ENCODE measurements at regions not wholly inside any gene's neighbourhood (a gene's known extent, or its start where the extent isn't known, plus 50 kb on each side); places are given as distances from the start of the nearest gene placed in this dataset.
"Not testable (repeated sequence)": the region's sequence is repeated elsewhere in the genome, so short reads cannot be mapped to it uniquely, and the experiment has no call there.

- peak overlapping the region; percentile 19 for H3K4me2 ChIP-seq (ENCODE audit: low read depth, low read length, poor library complexity, severe bottlenecking)
- H3K9ac ChIP-seq (ENCODE audit: low read length): no peak overlapping the region
- no peaks in the 10 kb centered on the region for H3K9me2 ChIP-seq (replicated peaks; ENCODE audit: insufficient read depth, low read length)
- DNase-seq: no peak
- no peaks in the 10 kb centered on the region for H3K36me3 ChIP-seq (ENCODE audit: insufficient read depth, low read length)
- no peak overlapping the region for H3K4me3 ChIP-seq (ENCODE audit: low read length)
- H3K27ac ChIP-seq (ENCODE audit: low read length): no peak overlapping the region
- no peaks in the 10 kb centered on the region for H4K20me1 ChIP-seq (ENCODE audit: insufficient read depth, low read depth, low read length)
- H2AFZ ChIP-seq (ENCODE audit: low read length): no peak overlapping the region
- H3K79me2 ChIP-seq (ENCODE audit: low read length): no peaks in the 10 kb centered on the region
- H3K4me1 ChIP-seq (ENCODE audit: low read length): no peaks in the 10 kb centered on the region
- no peaks in the 10 kb centered on the region for H3K27me3 ChIP-seq (ENCODE audit: low read length)
- H3K9me3 ChIP-seq (ENCODE audit: low read length): peaks cover 3% of the 10 kb centered on the region; the same call in 1 of the 2 replicates
Measured at GRCh38 chr11:96524475-96524874, 134.7 kb downstream of the JRKL start.

GRCh38 chr11:96530473-96530872 lies 140.7 kb downstream of the JRKL start:
- H3K9ac ChIP-seq (ENCODE audit: low read length): no peak overlapping the region
- peaks cover 13% of the 10 kb centered on the region; the same call in 1 of the 2 replicates for H3K9me3 ChIP-seq (ENCODE audit: low read length)
- H3K36me3 ChIP-seq (ENCODE audit: insufficient read depth, low read length): no peaks in the 10 kb centered on the region
- H4K20me1 ChIP-seq (ENCODE audit: insufficient read depth, low read depth, low read length): no peaks in the 10 kb centered on the region
- H3K79me2 ChIP-seq (ENCODE audit: low read length): no peaks in the 10 kb centered on the region
- no peaks in the 10 kb centered on the region for H3K9me2 ChIP-seq (replicated peaks; ENCODE audit: insufficient read depth, low read length)
- no peak overlapping the region for H3K4me3 ChIP-seq (ENCODE audit: low read length)
- no peak overlapping the region for H3K4me2 ChIP-seq (ENCODE audit: low read depth, low read length, poor library complexity, severe bottlenecking)
- H3K27me3 ChIP-seq (ENCODE audit: low read length): no peaks in the 10 kb centered on the region
- H3K4me1 ChIP-seq (ENCODE audit: low read length): no peaks in the 10 kb centered on the region
- DNase-seq: no peak
- H3K27ac ChIP-seq (ENCODE audit: low read length): no peak overlapping the region
- no peak overlapping the region for H2AFZ ChIP-seq (ENCODE audit: low read length)

- Histone ChIP-seq H3K9ac (ENCODE audit: low read length) (no peak overlapping the region), H3K4me1 (ENCODE audit: low read length) (no peaks in the 10 kb centered on the region), H2AFZ (ENCODE audit: low read length) (no peak overlapping the region)
Measured at GRCh38 chr11:96538104-96538503, 148.3 kb downstream of the JRKL start.

GRCh38 chr11:96538622-96539021 lies 148.8 kb downstream of the JRKL start:
- no peak overlapping the region for H2AFZ ChIP-seq (ENCODE audit: low read length)
- no peak overlapping the region for H3K4me2 ChIP-seq (ENCODE audit: low read depth, low read length, poor library complexity, severe bottlenecking)
- peaks cover 7% of the 10 kb centered on the region; the same call in 1 of the 2 replicates for H3K9me2 ChIP-seq (replicated peaks; ENCODE audit: insufficient read depth, low read length)
- no peaks in the 10 kb centered on the region for H4K20me1 ChIP-seq (ENCODE audit: insufficient read depth, low read depth, low read length)
- no peak overlapping the region for H3K27ac ChIP-seq (ENCODE audit: low read length)
- no peaks in the 10 kb centered on the region for H3K4me1 ChIP-seq (ENCODE audit: low read length)
- H3K36me3 ChIP-seq (ENCODE audit: insufficient read depth, low read length): no peaks in the 10 kb centered on the region
- no peaks in the 10 kb centered on the region for H3K27me3 ChIP-seq (ENCODE audit: low read length)
- no peak overlapping the region for H3K4me3 ChIP-seq (ENCODE audit: low read length)
- H3K9ac ChIP-seq (ENCODE audit: low read length): no peak overlapping the region
- no peaks in the 10 kb centered on the region for H3K79me2 ChIP-seq (ENCODE audit: low read length)
- no peaks in the 10 kb centered on the region; the same call in 1 of the 2 replicates for H3K9me3 ChIP-seq (ENCODE audit: low read length)
- DNase-seq: no peak

More at GRCh38 chr11:96538104-96538503, 148.3 kb downstream of the JRKL start:
- no peak overlapping the region for H3K4me2 ChIP-seq (ENCODE audit: low read depth, low read length, poor library complexity, severe bottlenecking)
- H3K9me2 ChIP-seq (replicated peaks; ENCODE audit: insufficient read depth, low read length): peaks cover 6% of the 10 kb centered on the region; the same call in 1 of the 2 replicates
- H3K36me3 ChIP-seq (ENCODE audit: insufficient read depth, low read length): no peaks in the 10 kb centered on the region
- H3K27me3 ChIP-seq (ENCODE audit: low read length): no peaks in the 10 kb centered on the region
- DNase-seq: no peak
- H4K20me1 ChIP-seq (ENCODE audit: insufficient read depth, low read depth, low read length): no peaks in the 10 kb centered on the region
- peaks cover 4% of the 10 kb centered on the region; the same call in 1 of the 2 replicates for H3K9me3 ChIP-seq (ENCODE audit: low read length)
- no peaks in the 10 kb centered on the region for H3K79me2 ChIP-seq (ENCODE audit: low read length)
- no peak overlapping the region for H3K27ac ChIP-seq (ENCODE audit: low read length)
- H3K4me3 ChIP-seq (ENCODE audit: low read length): no peak overlapping the region

- Histone ChIP-seq H3K4me3 (ENCODE audit: low read length) (no peak overlapping the region), H3K9ac (ENCODE audit: low read length) (no peak overlapping the region), H3K36me3 (ENCODE audit: insufficient read depth, low read length) (no peaks in the 10 kb centered on the region), H3K4me2 (ENCODE audit: low read depth, low read length, poor library complexity, severe bottlenecking) (no peak overlapping the region), H4K20me1 (ENCODE audit: insufficient read depth, low read depth, low read length) (no peaks in the 10 kb centered on the region), H3K9me3 (ENCODE audit: low read length) (peaks cover 6% of the 10 kb centered on the region), H3K27ac (ENCODE audit: low read length) (no peak overlapping the region), H3K4me1 (ENCODE audit: low read length) (no peaks in the 10 kb centered on the region), H3K9me2 (replicated peaks; ENCODE audit: insufficient read depth, low read length) (peaks cover 7% of the 10 kb centered on the region; the same call in 1 of the 2 replicates), H3K79me2 (ENCODE audit: low read length) (no peaks in the 10 kb centered on the region), H2AFZ (ENCODE audit: low read length) (no peak overlapping the region), H3K27me3 (ENCODE audit: low read length) (no peaks in the 10 kb centered on the region; the same call in 1 of the 2 replicates)
- DNase-seq: no peak
Measured at GRCh38 chr11:96540875-96541274, 151.1 kb downstream of the JRKL start.

- peaks cover 7% of the 10 kb centered on the region; the same call in 1 of the 2 replicates for H3K9me2 ChIP-seq (replicated peaks; ENCODE audit: insufficient read depth, low read length)
- H3K36me3 ChIP-seq (ENCODE audit: insufficient read depth, low read length): no peaks in the 10 kb centered on the region
- H3K79me2 ChIP-seq (ENCODE audit: low read length): no peaks in the 10 kb centered on the region
- H3K4me1 ChIP-seq (ENCODE audit: low read length): no peaks in the 10 kb centered on the region
- no peaks in the 10 kb centered on the region; the same call in 1 of the 2 replicates for H3K27me3 ChIP-seq (ENCODE audit: low read length)
- 0 out of 2 replicates have a peak overlapping the region, but pooled peaks have one; percentile 10 for H2AFZ ChIP-seq (ENCODE audit: low read length)
- no peak overlapping the region for H3K4me2 ChIP-seq (ENCODE audit: low read depth, low read length, poor library complexity, severe bottlenecking)
- no peak overlapping the region for H3K4me3 ChIP-seq (ENCODE audit: low read length)
- no peak for DNase-seq
- peaks cover 6% of the 10 kb centered on the region for H3K9me3 ChIP-seq (ENCODE audit: low read length)
- no peaks in the 10 kb centered on the region for H4K20me1 ChIP-seq (ENCODE audit: insufficient read depth, low read depth, low read length)
- H3K9ac ChIP-seq (ENCODE audit: low read length): no peak overlapping the region
- H3K27ac ChIP-seq (ENCODE audit: low read length): no peak overlapping the region
Measured at GRCh38 chr11:96543177-96543576, 153.4 kb downstream of the JRKL start.

- not testable (repeated sequence) for H3K4me3 ChIP-seq (ENCODE audit: low read length); DNase-seq; H3K36me3 ChIP-seq (ENCODE audit: insufficient read depth, low read length); H3K9me3 ChIP-seq (ENCODE audit: low read length); H2AFZ ChIP-seq (ENCODE audit: low read length); H3K9ac ChIP-seq (ENCODE audit: low read length); H3K4me1 ChIP-seq (ENCODE audit: low read length); H3K27ac ChIP-seq (ENCODE audit: low read length); H3K79me2 ChIP-seq (ENCODE audit: low read length); H3K4me2 ChIP-seq (ENCODE audit: low read depth, low read length, poor library complexity, severe bottlenecking); H3K9me2 ChIP-seq (replicated peaks; ENCODE audit: insufficient read depth, low read length); H3K27me3 ChIP-seq (ENCODE audit: low read length); H4K20me1 ChIP-seq (ENCODE audit: insufficient read depth, low read depth, low read length)
Measured at GRCh38 chr11:96545192-96545591, 155.4 kb downstream of the JRKL start.

GRCh38 chr11:96551136-96551535 lies 161.3 kb downstream of the JRKL start:
- no peak overlapping the region for H3K27ac ChIP-seq (ENCODE audit: low read length)
- DNase-seq: no peak

More at GRCh38 chr11:96551136-96551535, 161.3 kb downstream of the JRKL start:
- no peaks in the 10 kb centered on the region for H3K79me2 ChIP-seq (ENCODE audit: low read length)
- H3K9me3 ChIP-seq (ENCODE audit: low read length): 0 out of 2 replicates have a peak, but pooled peaks cover 3% of the 10 kb centered on the region
- no peaks in the 10 kb centered on the region for H3K36me3 ChIP-seq (ENCODE audit: insufficient read depth, low read length)
- 0 out of 2 replicates have a peak, but pooled peaks cover 5% of the 10 kb centered on the region for H3K27me3 ChIP-seq (ENCODE audit: low read length)
- H3K4me1 ChIP-seq (ENCODE audit: low read length): no peaks in the 10 kb centered on the region
- no peaks in the 10 kb centered on the region for H4K20me1 ChIP-seq (ENCODE audit: insufficient read depth, low read depth, low read length)
- H3K4me2 ChIP-seq (ENCODE audit: low read depth, low read length, poor library complexity, severe bottlenecking): no peak overlapping the region
- no peaks in the 10 kb centered on the region for H3K9me2 ChIP-seq (replicated peaks; ENCODE audit: insufficient read depth, low read length)
- H2AFZ ChIP-seq (ENCODE audit: low read length): no peak overlapping the region
- no peak overlapping the region for H3K4me3 ChIP-seq (ENCODE audit: low read length)
- H3K9ac ChIP-seq (ENCODE audit: low read length): no peak overlapping the region
